ENCODE measurements at regions not wholly inside any gene's neighbourhood (a gene's known extent, or its start where the extent isn't known, plus 50 kb on each side); places are given as distances from the start of the nearest gene placed in this dataset.

- Histone ChIP-seq H4K20me1 (ENCODE audit: insufficient read depth) (no peaks in the 10 kb centered on the region), H3K4me2 (ENCODE audit: low read length) (no peak overlapping the region), H3K4me3 (ENCODE audit: low read length) (no peak overlapping the region), H3F3A (ENCODE audit: insufficient read depth, low read length, poor library complexity, severe bottlenecking) (no peaks in the 10 kb centered on the region), H3K79me2 (replicated peaks; ENCODE audit: insufficient read depth, low read length) (no peaks in the 10 kb centered on the region), H3K9me3 (ENCODE audit: low read length) (no peaks in the 10 kb centered on the region), H3K9me2 (ENCODE audit: insufficient read depth, low read length) (no peaks in the 10 kb centered on the region), H3K27me3 (ENCODE audit: insufficient read depth, low read depth, low read length) (no peaks in the 10 kb centered on the region), H3K36me3 (ENCODE audit: insufficient read depth, low read length) (no peaks in the 10 kb centered on the region), H3K9ac (ENCODE audit: low read length) (no peak overlapping the region), H3K27ac (ENCODE audit: low read length) (no peak overlapping the region), H2AFZ (ENCODE audit: low read depth, low read length) (no peak overlapping the region)
- TF ChIP-seq MXI1 (conservative IDR thresholded peaks at IDR 0.05; ENCODE audit: poor library complexity, severe bottlenecking): no peak
Measured at GRCh38 chr1:67528141-67528540, 97.9 kb upstream of the SERBP1 start.

- no peaks in the 10 kb centered on the region for H3K79me2 ChIP-seq (replicated peaks; ENCODE audit: insufficient read depth, low read length)
- no peaks in the 10 kb centered on the region for H3K9me3 ChIP-seq (ENCODE audit: low read length)
- H3F3A ChIP-seq (ENCODE audit: insufficient read depth, low read length, poor library complexity, severe bottlenecking): no peaks in the 10 kb centered on the region
- H3K4me2 ChIP-seq (ENCODE audit: low read length): no peak overlapping the region
- no peak overlapping the region for H3K9ac ChIP-seq (ENCODE audit: low read length)
- no peak overlapping the region for H3K27ac ChIP-seq (ENCODE audit: low read length)
- H3K4me3 ChIP-seq (ENCODE audit: low read length): no peak overlapping the region
- no peaks in the 10 kb centered on the region for H3K27me3 ChIP-seq (ENCODE audit: insufficient read depth, low read depth, low read length)
- H2AFZ ChIP-seq (ENCODE audit: low read depth, low read length): no peak overlapping the region
- TF ChIP-seq RAD21 (conservative IDR thresholded peaks at IDR 0.05) (no peak), REST (IDR thresholded peaks at IDR 0.05; ENCODE audit: borderline replicate concordance) (no peak), CTCF (IDR thresholded peaks at IDR 0.05; ENCODE audit: poor library complexity, severe bottlenecking) (no peak), MXI1 (conservative IDR thresholded peaks at IDR 0.05; ENCODE audit: poor library complexity, severe bottlenecking) (no peak), TAF1 (IDR thresholded peaks at IDR 0.05; ENCODE audit: low read depth) (no peak), SMC3 (conservative IDR thresholded peaks at IDR 0.05; ENCODE audit: poor library complexity) (no peak), POLR2AphosphoS5 (IDR thresholded peaks at IDR 0.05) (no peak), EZH2 (IDR thresholded peaks at IDR 0.05; ENCODE audit: borderline replicate concordance, insufficient read depth, low read length, poor library complexity, severe bottlenecking) (no peak), EP300 (conservative IDR thresholded peaks at IDR 0.05; ENCODE audit: poor library complexity, severe bottlenecking) (no peak)
- H4K20me1 ChIP-seq (ENCODE audit: insufficient read depth): no peaks in the 10 kb centered on the region
- no peaks in the 10 kb centered on the region for H3K36me3 ChIP-seq (ENCODE audit: insufficient read depth, low read length)
- H3K9me2 ChIP-seq (ENCODE audit: insufficient read depth, low read length): no peaks in the 10 kb centered on the region
Measured at GRCh38 chr1:67530071-67530470, 99.9 kb upstream of the SERBP1 start.

Measured in neural cell (in vitro differentiated cells).